Nephron (organoid): ENCODE measurements at regions not wholly inside any gene's neighbourhood (a gene's known extent, or its start where the extent isn't known, plus 50 kb on each side); places are given as distances from the start of the nearest gene placed in this dataset.

Experiments
- H3K27ac Mint-ChIP-seq, 3 experiments: 2 replicates each; pipeline ENCODE4 v1.8.0; 2020; ENCODE audit warnings: mixed read lengths in 3 of 3, mild to moderate bottlenecking in 2 of 3, moderate library complexity in 1 of 3
- H3K27me3 Mint-ChIP-seq: 2 replicates; pipeline ENCODE4 v1.8.0; 2021; ENCODE audit warnings: low read depth, mild to moderate bottlenecking, moderate library complexity, mixed read lengths
- H3K36me3 Mint-ChIP-seq: 2 replicates; pipeline ENCODE4 v1.8.0; 2020; ENCODE audit warnings: low read depth, mixed read lengths
- H3K4me1 Mint-ChIP-seq: 2 replicates; pipeline ENCODE4 v1.8.0; 2020; ENCODE audit warnings: mixed read lengths
- H3K4me3 Mint-ChIP-seq, 3 experiments: 2 replicates each; pipeline ENCODE4 v1.8.0; 2020; ENCODE audit warnings: mild to moderate bottlenecking in 3 of 3, mixed read lengths in 3 of 3, moderate library complexity in 2 of 3
- H3K9me3 Mint-ChIP-seq: 2 replicates; pipeline ENCODE4 v1.8.0; 2020; ENCODE audit warnings: mixed read lengths
- CTCF ChIP-seq, 3 experiments: fragments of 200-600 bp; sonication (generic); IDR thresholded peaks; one replicate each; pipeline ENCODE4 v1.5.0; 2021; ENCODE audit warnings: antibody characterized with exemption in 3 of 3; ENCODE audit not compliant: unreplicated experiment in 3 of 3

GRCh38 chr3:17810759-17811158, 68.3 kb upstream of the TBC1D5 start:
- Mint-ChIP-seq H3K27me3 (no peaks in the 10 kb centered on the region), H3K9me3 (no peaks in the 10 kb centered on the region), H3K4me1 (no peaks in the 10 kb centered on the region), H3K27ac (no peak overlapping the region), H3K4me3 (no peak overlapping the region), H3K36me3 (no peaks in the 10 kb centered on the region)
- TF ChIP-seq CTCF (IDR thresholded peaks at IDR 0.05; ENCODE audit: unreplicated experiment in 3 of 3): no peak

DNA sequence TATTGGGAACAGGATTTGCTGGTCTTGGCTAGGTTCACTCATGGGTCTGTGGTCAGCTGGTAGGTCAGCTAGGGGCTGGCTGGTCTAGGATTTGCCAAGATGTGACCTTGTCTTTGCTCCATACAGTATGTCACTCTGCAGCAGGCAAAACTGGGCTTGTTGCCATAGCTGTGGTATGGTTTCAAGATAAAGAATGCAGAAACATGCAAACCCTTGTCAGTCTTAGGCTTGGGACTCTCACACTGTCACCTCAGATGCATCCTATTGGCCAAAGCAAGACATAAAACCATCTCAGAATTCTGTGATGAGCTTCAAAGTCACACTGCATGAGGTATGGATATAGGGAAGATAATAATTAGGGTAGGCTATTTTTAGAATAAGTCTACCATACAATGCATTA, 66.6 kb upstream of the TBC1D5 start:
- Mint-ChIP-seq H3K27me3 (no peaks in the 10 kb centered on the region), H3K4me1 (no peaks in the 10 kb centered on the region), H3K27ac (no peak overlapping the region), H3K9me3 (no peaks in the 10 kb centered on the region), H3K4me3 (no peak overlapping the region), H3K36me3 (no peaks in the 10 kb centered on the region)
- no peak for TF ChIP-seq CTCF (IDR thresholded peaks at IDR 0.05; ENCODE audit: unreplicated experiment in 3 of 3)

DNA sequence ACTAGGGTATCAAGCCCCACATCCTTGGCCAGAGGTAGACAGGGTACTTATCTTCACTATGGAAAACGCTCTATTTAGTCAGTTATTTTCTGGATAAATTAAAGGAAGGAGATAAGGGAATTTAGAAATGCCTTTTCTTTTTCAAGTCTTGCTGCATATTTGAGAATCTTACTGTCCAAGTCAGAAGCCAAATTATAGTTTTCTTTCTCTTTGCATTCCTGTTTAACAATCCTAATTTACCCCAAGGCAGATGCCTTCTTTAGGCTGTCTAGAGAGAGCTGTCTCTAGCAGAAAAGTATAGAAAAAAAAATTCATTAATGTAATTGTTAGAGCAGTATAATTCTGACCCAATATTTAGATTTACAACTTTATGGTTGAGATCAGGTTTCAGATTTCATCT, 64.4 kb upstream of the TBC1D5 start:
- no peak for TF ChIP-seq CTCF (IDR thresholded peaks at IDR 0.05; ENCODE audit: unreplicated experiment in 3 of 3)
- Mint-ChIP-seq H3K4me3 (no peak overlapping the region), H3K9me3 (no peaks in the 10 kb centered on the region), H3K4me1 (no peaks in the 10 kb centered on the region), H3K27me3 (no peaks in the 10 kb centered on the region), H3K27ac (no peak overlapping the region), H3K36me3 (no peaks in the 10 kb centered on the region)

- Mint-ChIP-seq H3K27me3 (no peaks in the 10 kb centered on the region), H3K36me3 (no peaks in the 10 kb centered on the region), H3K4me3 (no peak overlapping the region), H3K4me1 (no peaks in the 10 kb centered on the region), H3K27ac (no peak overlapping the region), H3K9me3 (no peaks in the 10 kb centered on the region)
- TF ChIP-seq CTCF (IDR thresholded peaks at IDR 0.05; ENCODE audit: unreplicated experiment in 3 of 3): no peak
Measured at GRCh38 chr3:17806201-17806600, 63.8 kb upstream of the TBC1D5 start.

GRCh38 chr3:17805461-17805940, 63.1 kb upstream of the TBC1D5 start:
- TF ChIP-seq CTCF (IDR thresholded peaks at IDR 0.05; ENCODE audit: unreplicated experiment in 3 of 3): no peak
- no peak overlapping the region for H3K4me3 Mint-ChIP-seq
- H3K4me1 Mint-ChIP-seq: no peaks in the 10 kb centered on the region
- no peak overlapping the region for H3K27ac Mint-ChIP-seq
- H3K27me3 Mint-ChIP-seq: no peaks in the 10 kb centered on the region
- H3K36me3 Mint-ChIP-seq: no peaks in the 10 kb centered on the region
- H3K9me3 Mint-ChIP-seq: no peaks in the 10 kb centered on the region

- Mint-ChIP-seq H3K4me3 (no peak overlapping the region), H3K4me1 (no peaks in the 10 kb centered on the region), H3K36me3 (no peaks in the 10 kb centered on the region), H3K27me3 (no peaks in the 10 kb centered on the region), H3K9me3 (no peaks in the 10 kb centered on the region), H3K27ac (no peak overlapping the region)
- TF ChIP-seq CTCF (IDR thresholded peaks at IDR 0.05; ENCODE audit: unreplicated experiment in 3 of 3): no peak
Measured at GRCh38 chr3:17802950-17803349, 60.5 kb upstream of the TBC1D5 start.
